ENCODE measurements at regions not wholly inside any gene's neighbourhood (a gene's known extent, or its start where the extent isn't known, plus 50 kb on each side); places are given as distances from the start of the nearest gene placed in this dataset.

DNA sequence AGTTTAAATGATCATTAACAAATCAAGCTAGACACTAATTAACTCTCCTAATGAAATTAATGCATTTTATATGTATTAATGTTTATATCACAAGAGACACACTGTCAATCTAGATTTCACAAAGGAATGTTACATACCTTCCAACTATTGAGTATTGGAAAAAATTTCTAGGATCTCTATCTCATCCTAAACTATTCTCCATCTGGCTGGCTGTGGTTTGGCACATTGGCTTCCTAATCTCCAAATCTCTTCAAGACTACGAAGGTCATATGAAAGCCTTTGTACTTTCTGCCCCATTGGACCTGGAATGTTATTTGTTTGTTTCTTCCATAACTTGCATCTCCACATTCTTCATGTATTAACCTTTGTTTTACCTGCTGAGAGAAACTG lies 1160.0 kb downstream of the ADGRL3 start:
- Histone ChIP-seq H3K9me3 (ENCODE audit: control insufficient read depth, insufficient read depth, low read length) (no peaks in the 10 kb centered on the region), H3K4me1 (ENCODE audit: insufficient read depth, low read length) (no peaks in the 10 kb centered on the region), H3K36me3 (ENCODE audit: insufficient read depth, low read length) (no peaks in the 10 kb centered on the region), H3K9ac (ENCODE audit: low read depth, low read length) (no peak overlapping the region)

DNA sequence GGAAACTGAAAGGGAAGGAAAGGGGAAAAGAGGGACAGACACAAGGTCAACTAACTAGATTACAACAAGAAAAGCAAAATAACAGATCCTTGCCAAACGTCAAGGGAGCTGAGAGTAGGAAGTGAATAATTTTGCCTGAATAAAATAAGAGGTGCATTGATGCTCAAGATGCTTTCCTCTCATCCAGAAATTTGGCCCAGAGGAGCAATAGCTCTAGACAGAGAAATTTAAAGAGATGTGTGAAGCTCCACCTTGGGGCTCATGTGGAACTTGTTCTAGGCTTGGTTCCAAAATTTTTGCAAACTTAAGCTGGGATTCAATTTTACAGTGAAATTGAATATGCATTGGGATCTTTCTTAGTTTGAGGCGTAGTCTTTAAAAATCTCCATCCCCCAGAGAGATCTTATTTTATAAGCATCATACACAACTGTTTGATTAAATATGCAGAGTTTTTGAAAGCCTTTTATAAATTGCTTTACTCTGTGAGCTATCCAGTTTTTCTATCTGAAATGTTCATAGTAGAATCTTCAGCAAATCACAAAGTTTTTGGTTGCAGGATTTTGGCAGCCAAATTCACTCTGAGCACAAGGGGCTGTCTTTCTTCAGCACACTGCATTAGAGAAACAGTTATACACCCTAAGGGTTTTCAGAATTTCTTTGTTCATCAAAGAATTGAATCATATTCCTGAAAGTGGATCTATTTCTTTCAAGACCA lies 1159.5 kb downstream of the ADGRL3 start:
- Histone ChIP-seq H3K9me3 (ENCODE audit: control insufficient read depth, insufficient read depth, low read length) (no peaks in the 10 kb centered on the region), H3K4me1 (ENCODE audit: insufficient read depth, low read length) (no peaks in the 10 kb centered on the region), H3K36me3 (ENCODE audit: insufficient read depth, low read length) (no peaks in the 10 kb centered on the region), H3K9ac (ENCODE audit: low read depth, low read length) (no peak overlapping the region)

DNA sequence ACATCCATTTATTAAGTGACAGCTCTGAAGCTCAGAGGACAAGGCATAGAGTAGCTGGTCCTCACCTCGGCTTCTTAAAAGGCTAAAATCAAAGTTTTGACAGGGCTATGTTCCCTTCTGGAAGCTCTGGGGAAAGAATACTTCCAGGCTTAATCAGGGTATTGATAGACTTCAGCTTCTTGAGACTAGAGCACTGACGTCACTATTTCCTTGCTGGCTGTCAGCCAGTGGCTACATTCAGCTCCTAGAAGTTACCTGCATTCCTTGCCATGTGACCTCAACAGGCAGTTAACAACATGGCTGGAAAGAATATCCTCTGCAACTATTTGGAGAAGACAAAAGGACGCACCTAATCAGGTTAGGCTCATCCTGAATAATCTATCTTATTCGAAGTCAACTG lies 1144.8 kb downstream of the ADGRL3 start:
- no peaks in the 10 kb centered on the region for H3K36me3 ChIP-seq (ENCODE audit: insufficient read depth, low read length)
- no peaks in the 10 kb centered on the region for H3K4me1 ChIP-seq (ENCODE audit: insufficient read depth, low read length)
- H3K9ac ChIP-seq (ENCODE audit: low read depth, low read length), result no peak overlapping the region
- peaks cover 4% of the 10 kb centered on the region; the same call in 1 of the 2 replicates for H3K9me3 ChIP-seq (ENCODE audit: control insufficient read depth, insufficient read depth, low read length)

DNA sequence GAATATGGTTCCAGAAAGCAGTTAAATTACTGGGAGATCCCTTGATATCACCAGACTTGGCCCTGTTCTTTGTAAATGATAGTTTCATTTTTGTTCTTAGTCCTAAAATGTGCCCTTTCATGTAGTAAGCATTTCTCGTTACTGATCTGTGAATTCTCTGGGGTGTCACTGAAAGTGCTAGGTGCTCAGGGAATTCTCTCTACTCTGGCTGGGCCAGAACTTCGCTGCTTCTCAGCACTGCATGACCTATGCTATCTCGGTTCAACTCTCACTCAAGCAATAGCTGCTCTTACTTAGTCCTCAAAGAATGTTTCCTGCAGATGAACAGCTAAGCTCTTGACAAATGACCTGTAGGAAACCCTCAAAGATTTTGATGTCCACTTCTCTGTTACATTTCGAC lies 1144.3 kb downstream of the ADGRL3 start:
- Histone ChIP-seq H3K9ac (ENCODE audit: low read depth, low read length) (no peak overlapping the region), H3K4me1 (ENCODE audit: insufficient read depth, low read length) (no peaks in the 10 kb centered on the region), H3K36me3 (ENCODE audit: insufficient read depth, low read length) (no peaks in the 10 kb centered on the region), H3K9me3 (ENCODE audit: control insufficient read depth, insufficient read depth, low read length) (peaks cover 4% of the 10 kb centered on the region; the same call in 1 of the 2 replicates)

DNA sequence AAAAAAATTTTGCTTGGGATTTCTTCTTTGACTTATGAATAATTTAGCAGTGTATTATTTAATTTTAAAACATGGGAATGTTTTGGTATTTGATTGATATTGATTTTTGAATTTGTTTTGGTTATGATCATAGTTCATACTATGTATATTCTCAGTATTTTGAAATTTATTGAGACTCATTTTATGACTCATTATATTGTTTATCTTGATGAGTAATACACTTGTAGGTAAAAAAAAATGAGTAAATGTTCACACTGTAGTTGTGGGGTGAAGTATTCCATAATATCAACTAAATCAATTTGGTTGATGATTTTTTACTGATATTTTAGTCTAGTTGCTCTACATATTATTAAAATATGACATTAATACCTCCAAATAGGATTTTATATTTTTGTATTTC lies 1142.2 kb downstream of the ADGRL3 start:
- H3K36me3 ChIP-seq (ENCODE audit: insufficient read depth, low read length), result no peaks in the 10 kb centered on the region

DNA sequence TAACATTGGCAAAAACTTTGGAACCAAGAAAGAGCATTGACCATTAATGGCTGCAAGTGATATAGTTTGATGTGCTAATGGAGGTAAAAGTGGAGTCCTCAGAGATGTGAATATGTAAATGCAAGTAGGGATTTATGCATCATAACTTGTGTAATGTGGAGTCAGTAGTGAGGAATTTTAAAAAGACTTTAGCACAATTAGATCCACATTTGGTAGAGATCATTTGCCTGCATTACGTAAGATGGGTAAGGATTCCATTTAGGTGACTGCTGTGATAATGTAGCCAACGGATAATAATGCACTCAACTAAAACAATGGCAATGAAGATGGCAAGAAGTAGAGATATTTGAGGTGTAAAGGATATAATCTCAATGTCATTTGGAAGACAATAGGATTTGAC lies 1128.4 kb downstream of the ADGRL3 start:
- H3K9ac ChIP-seq (ENCODE audit: low read depth, low read length), result no peak overlapping the region

More for the DNA sequence above, 1142.2 kb downstream of the ADGRL3 start:
- Histone ChIP-seq H3K4me1 (ENCODE audit: insufficient read depth, low read length) (no peaks in the 10 kb centered on the region), H3K9ac (ENCODE audit: low read depth, low read length) (no peak overlapping the region), H3K9me3 (ENCODE audit: control insufficient read depth, insufficient read depth, low read length) (peaks cover 4% of the 10 kb centered on the region; the same call in 1 of the 2 replicates)

DNA sequence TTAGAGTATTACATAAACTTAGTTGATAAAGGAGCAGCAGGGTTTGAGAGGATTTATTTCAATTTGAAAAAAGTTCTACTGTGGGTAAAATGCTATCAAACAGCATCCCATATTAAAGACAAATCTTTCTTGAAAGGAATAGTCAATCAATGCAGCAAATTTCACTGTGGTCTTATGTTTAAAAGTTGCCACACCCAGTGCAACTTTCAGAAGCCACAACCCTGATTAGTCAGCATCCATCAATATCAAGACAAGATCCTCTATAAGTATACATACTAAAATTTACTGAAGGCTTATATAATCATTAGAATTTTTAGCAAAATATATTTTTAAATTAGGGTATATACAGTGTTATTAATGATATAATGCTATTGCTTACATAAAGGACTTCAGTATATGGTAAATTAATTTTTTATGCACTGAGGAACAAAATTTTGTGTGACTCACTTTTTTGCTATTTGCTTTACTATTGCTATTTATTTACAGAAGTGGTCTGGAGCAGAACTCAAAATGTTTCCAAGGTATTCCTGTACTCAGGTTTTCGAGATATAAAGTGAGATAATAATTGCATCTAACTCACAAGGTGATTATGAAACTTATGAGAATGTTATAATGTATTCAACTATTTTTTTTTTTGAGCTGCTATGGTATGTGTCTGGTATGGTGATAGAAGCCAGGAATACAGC lies 1127.6 kb downstream of the ADGRL3 start:
- no peak overlapping the region for H3K9ac ChIP-seq (ENCODE audit: low read depth, low read length)
- no peaks in the 10 kb centered on the region for H3K4me1 ChIP-seq (ENCODE audit: insufficient read depth, low read length)
- no peaks in the 10 kb centered on the region for H3K36me3 ChIP-seq (ENCODE audit: insufficient read depth, low read length)
- H3K9me3 ChIP-seq (ENCODE audit: control insufficient read depth, insufficient read depth, low read length), result no peaks in the 10 kb centered on the region

More for the DNA sequence above, 1128.4 kb downstream of the ADGRL3 start:
- H3K36me3 ChIP-seq (ENCODE audit: insufficient read depth, low read length), result no peaks in the 10 kb centered on the region
- H3K9me3 ChIP-seq (ENCODE audit: control insufficient read depth, insufficient read depth, low read length), result no peaks in the 10 kb centered on the region
- H3K4me1 ChIP-seq (ENCODE audit: insufficient read depth, low read length), result no peaks in the 10 kb centered on the region

DNA sequence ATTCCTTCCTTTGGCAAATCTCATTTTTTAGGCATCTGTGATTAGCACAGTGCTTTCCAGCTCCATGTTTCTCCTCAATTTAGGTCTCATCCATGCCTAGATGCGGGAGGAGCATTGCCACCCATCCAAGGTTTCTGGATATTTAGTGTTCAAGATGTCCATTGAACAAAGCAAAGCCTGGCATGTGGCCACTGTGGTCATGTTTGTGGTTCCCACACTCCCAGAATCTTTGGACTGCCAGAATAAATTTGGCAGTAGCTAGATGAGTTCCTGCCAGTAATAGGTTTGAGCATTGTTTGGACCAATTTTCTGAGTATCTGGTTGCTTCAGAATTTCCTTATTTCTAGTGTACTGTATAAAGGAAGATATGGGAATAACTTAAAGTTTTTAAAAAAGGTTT lies 1124.1 kb downstream of the ADGRL3 start:
- Histone ChIP-seq H3K9ac (ENCODE audit: low read depth, low read length) (no peak overlapping the region), H3K36me3 (ENCODE audit: insufficient read depth, low read length) (no peaks in the 10 kb centered on the region), H3K9me3 (ENCODE audit: control insufficient read depth, insufficient read depth, low read length) (no peaks in the 10 kb centered on the region), H3K4me1 (ENCODE audit: insufficient read depth, low read length) (no peaks in the 10 kb centered on the region)

DNA sequence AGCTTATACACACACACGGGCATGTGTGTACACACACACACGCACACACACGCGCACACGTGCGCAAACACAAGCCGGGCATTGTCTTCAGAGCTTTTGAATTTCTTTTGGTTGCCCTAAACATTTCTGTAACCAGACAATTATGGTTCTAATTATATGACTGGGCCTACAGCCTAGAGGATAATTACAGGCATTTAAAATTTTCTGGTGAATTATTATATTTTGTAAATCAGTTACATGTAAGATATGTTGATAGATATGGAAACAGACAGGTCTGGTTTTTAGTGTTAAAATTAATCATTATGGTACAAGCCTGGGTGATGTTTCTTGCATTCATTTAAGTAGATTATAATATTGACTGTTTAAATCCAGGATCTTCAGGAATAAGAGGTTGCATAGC lies 1120.5 kb downstream of the ADGRL3 start:
- Histone ChIP-seq H3K9me3 (ENCODE audit: control insufficient read depth, insufficient read depth, low read length) (no peaks in the 10 kb centered on the region), H3K36me3 (ENCODE audit: insufficient read depth, low read length) (no peaks in the 10 kb centered on the region), H3K4me1 (ENCODE audit: insufficient read depth, low read length) (no peaks in the 10 kb centered on the region), H3K9ac (ENCODE audit: low read depth, low read length) (no peak overlapping the region)

DNA sequence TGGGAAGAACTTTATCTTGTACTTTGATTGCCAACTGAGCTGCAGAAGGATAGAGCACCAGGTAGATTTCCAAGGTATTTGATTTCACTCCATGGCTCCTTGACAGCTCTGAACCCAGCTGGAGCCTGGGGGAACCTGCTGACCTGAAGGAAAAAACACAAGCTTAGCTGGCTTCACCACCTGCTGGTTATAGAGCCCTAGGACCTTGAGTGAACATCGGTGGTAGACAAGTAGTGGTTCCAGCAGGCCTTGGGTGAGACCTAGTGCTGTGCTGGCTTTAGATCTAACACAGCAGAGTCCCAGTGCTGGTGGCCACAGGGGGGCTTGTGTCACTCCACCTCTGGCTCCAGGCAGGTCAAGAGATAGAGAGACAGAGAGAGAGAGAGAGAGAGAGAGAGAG lies 1102.6 kb downstream of the ADGRL3 start:
- Histone ChIP-seq H3K36me3 (ENCODE audit: insufficient read depth, low read length) (no peaks in the 10 kb centered on the region), H3K9ac (ENCODE audit: low read depth, low read length) (no peak overlapping the region), H3K4me1 (ENCODE audit: insufficient read depth, low read length) (peaks cover 9% of the 10 kb centered on the region; the same call in 1 of the 2 replicates), H3K9me3 (ENCODE audit: control insufficient read depth, insufficient read depth, low read length) (no peaks in the 10 kb centered on the region)

DNA sequence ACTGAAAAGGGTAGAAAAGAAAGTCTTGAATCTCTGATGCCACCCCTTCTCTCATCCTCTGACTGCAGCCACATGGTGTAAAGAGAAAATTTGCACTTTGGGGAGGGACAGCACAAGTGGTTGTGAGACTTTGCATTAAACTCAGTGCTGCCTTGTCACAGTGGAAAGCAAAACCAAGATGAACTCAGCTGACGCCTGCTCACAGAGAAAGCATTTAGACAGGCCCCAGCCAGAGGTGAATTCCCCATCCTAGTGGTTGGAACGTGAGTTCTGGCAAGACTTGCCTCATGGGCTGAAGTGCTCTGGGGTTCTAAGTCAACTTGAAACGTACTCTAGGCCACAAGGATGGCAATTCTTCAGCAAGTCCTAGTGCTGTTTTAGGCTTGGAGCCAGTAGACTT lies 1101.4 kb downstream of the ADGRL3 start:
- Histone ChIP-seq H3K36me3 (ENCODE audit: insufficient read depth, low read length) (no peaks in the 10 kb centered on the region), H3K4me1 (ENCODE audit: insufficient read depth, low read length) (peaks cover 9% of the 10 kb centered on the region; the same call in 1 of the 2 replicates), H3K9me3 (ENCODE audit: control insufficient read depth, insufficient read depth, low read length) (no peaks in the 10 kb centered on the region), H3K9ac (ENCODE audit: low read depth, low read length) (no peak overlapping the region)

DNA sequence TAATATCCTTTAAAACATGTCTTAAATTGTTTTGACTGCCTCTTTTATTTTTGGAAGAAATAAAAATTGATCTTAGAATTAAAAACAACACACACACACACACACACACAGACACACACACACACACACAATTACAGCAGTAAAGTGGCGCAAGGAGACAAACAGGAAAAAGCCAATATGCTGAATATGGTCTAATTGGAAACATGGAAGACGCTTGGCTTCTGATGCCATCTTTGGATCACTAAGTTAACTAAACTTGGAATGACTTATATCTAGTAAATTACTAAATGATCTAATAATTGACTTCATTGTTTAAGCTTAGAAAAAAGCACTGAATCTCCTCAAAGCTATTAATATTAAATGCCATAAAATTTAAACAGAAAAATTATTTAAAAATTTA lies 1093.4 kb downstream of the ADGRL3 start:
- peaks cover 2% of the 10 kb centered on the region; the same call in 1 of the 2 replicates for H3K4me1 ChIP-seq (ENCODE audit: insufficient read depth, low read length)
- H3K36me3 ChIP-seq (ENCODE audit: insufficient read depth, low read length), result no peaks in the 10 kb centered on the region
- H3K9me3 ChIP-seq (ENCODE audit: control insufficient read depth, insufficient read depth, low read length), result no peaks in the 10 kb centered on the region; the same call in 1 of the 2 replicates
- H3K9ac ChIP-seq (ENCODE audit: low read depth, low read length), result no peak overlapping the region

DNA sequence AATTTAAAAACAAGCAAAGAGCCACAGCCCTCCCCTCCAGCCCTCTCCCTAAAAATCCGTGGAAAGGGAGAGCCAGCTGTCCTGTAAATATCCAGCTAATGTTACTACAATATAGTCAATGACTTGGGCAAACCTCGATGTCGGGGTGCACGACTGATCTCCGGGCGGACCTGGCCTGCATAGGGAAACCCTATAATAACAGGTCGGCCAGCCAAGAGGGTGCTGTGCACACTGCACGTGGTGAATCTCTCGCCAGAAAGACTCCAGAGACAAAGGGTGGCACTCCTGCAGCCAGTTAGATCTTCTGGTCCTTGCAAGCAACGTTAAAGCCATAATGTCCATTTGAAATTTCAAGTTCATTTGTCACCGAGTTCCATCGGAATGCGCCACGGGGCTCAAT lies 1092.8 kb downstream of the ADGRL3 start:
- H3K4me1 ChIP-seq (ENCODE audit: insufficient read depth, low read length), result peaks cover 2% of the 10 kb centered on the region; the same call in 1 of the 2 replicates
- H3K36me3 ChIP-seq (ENCODE audit: insufficient read depth, low read length), result no peaks in the 10 kb centered on the region
- H3K9me3 ChIP-seq (ENCODE audit: control insufficient read depth, insufficient read depth, low read length), result no peaks in the 10 kb centered on the region; the same call in 1 of the 2 replicates
- H3K9ac ChIP-seq (ENCODE audit: low read depth, low read length), result no peak overlapping the region

DNA sequence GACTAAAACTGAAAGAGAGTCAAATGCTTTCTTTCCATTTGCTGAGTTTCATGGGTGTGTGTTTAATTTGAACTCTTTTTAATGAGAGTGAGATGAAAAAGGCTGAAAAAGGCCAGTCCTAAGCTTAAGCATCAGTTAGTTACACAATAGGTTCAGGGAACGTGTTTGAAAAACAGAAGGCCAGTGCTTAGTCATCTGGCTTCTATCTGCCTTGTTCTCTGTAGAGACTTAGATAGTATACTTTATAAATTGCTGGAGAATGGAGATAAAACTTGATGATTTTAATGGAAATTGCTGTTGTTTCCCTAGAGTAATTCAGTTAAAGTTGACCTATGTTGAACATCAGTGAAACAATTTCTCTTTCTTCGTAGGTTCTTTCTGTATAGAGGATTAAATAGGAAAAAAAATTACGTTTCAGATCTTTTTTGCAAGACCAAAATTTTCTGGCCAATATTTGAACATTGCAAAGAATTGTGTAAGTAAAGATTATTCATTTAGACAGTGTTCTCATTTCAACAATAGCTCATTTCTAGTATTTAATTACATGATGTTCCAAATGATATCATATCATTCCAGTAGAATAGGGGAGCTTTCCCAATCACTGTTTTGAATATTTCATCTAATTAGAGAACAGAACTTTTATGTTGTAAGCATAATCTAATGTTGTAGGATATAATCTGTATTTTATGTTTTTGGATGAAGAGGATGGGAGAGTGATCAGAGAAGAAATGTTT lies 1088.8 kb downstream of the ADGRL3 start:
- Histone ChIP-seq H3K4me1 (ENCODE audit: insufficient read depth, low read length) (peaks cover 2% of the 10 kb centered on the region; the same call in 1 of the 2 replicates), H3K9me3 (ENCODE audit: control insufficient read depth, insufficient read depth, low read length) (no peaks in the 10 kb centered on the region), H3K36me3 (ENCODE audit: insufficient read depth, low read length) (no peaks in the 10 kb centered on the region), H3K9ac (ENCODE audit: low read depth, low read length) (no peak overlapping the region)
